MM.1S (cell line): ENCODE measurements at regions not wholly inside any gene's neighbourhood (a gene's known extent, or its start where the extent isn't known, plus 50 kb on each side); places are given as distances from the start of the nearest gene placed in this dataset.

ENCODE experiments used
- DNase-seq: peaks from one replicate; pipeline ENCODE4 v3.0.0-alpha.2; 2015
- H2AFZ ChIP-seq: fragments of 300-600 bp; sonication (generic); 2 replicates; pipeline ENCODE4 v1.6.0; 2016; ENCODE audit warnings: antibody characterized with exemption, low read length
- H3F3A ChIP-seq: fragments of 300-600 bp; sonication (generic); 2 replicates; pipeline ENCODE4 v1.6.1; 2016; ENCODE audit warnings: mild to moderate bottlenecking, antibody characterized with exemption, low read length, moderate library complexity, mixed read lengths; ENCODE audit not compliant: insufficient read depth
- H3K27ac ChIP-seq: fragments of 300-600 bp; sonication (generic); 2 replicates; pipeline ENCODE4 v1.5.1; 2016; ENCODE audit warnings: mild to moderate bottlenecking, low read length
- H3K27me3 ChIP-seq: fragments of 300-600 bp; sonication (generic); replicated peaks from 2 replicates; pipeline ENCODE4 v1.6.0; 2016; ENCODE audit warnings: low read length; ENCODE audit not compliant: insufficient read depth
- H3K36me3 ChIP-seq: fragments of 300-600 bp; sonication (generic); replicated peaks from 2 replicates; pipeline ENCODE4 v1.6.1; 2016; ENCODE audit warnings: mild to moderate bottlenecking, low read length, mixed read lengths; ENCODE audit not compliant: insufficient read depth
- H3K4me1 ChIP-seq: fragments of 300-600 bp; sonication (generic); 2 replicates; pipeline ENCODE4 v1.6.1; 2016; ENCODE audit warnings: low read length, mixed read lengths
- H3K4me2 ChIP-seq: fragments of 300-600 bp; sonication (generic); 2 replicates; pipeline ENCODE4 v1.6.0; 2016; ENCODE audit warnings: low read depth, low read length
- H3K4me3 ChIP-seq: fragments of 300-600 bp; sonication (generic); 2 replicates; pipeline ENCODE4 v1.5.1; 2016; ENCODE audit warnings: low read length, mixed read lengths
- H3K79me2 ChIP-seq: fragments of 300-600 bp; sonication (generic); 2 replicates; pipeline ENCODE4 v1.6.1; 2016; ENCODE audit warnings: mixed run types, low read length, mixed read lengths
- H3K9ac ChIP-seq: fragments of 300-600 bp; sonication (generic); 2 replicates; pipeline ENCODE4 v1.6.1; 2016; ENCODE audit warnings: low read length, mixed read lengths
- H3K9me2 ChIP-seq: fragments of 300-600 bp; sonication (generic); replicated peaks from 2 replicates; pipeline ENCODE4 v1.6.1; 2016; ENCODE audit warnings: mild to moderate bottlenecking, low read length, mixed read lengths; ENCODE audit not compliant: insufficient read depth
- H3K9me3 ChIP-seq: fragments of 300-600 bp; sonication (generic); replicated peaks from 2 replicates; pipeline ENCODE4 v1.6.1; 2016; ENCODE audit warnings: mild to moderate bottlenecking, low read length, mixed read lengths; ENCODE audit not compliant: insufficient read depth
- H4K20me1 ChIP-seq: fragments of 300-600 bp; sonication (generic); 2 replicates; pipeline ENCODE4 v1.6.1; 2016; ENCODE audit warnings: mild to moderate bottlenecking, low read length, moderate library complexity, mixed read lengths; ENCODE audit not compliant: insufficient read depth
- CTCF ChIP-seq: fragments of 300-600 bp; sonication (generic); IDR thresholded peaks from 2 replicates; pipeline ENCODE4 v1.5.1; 2016; ENCODE audit warnings: antibody characterized with exemption, low read length, mixed read lengths
- EZH2 ChIP-seq: fragments of 300-600 bp; sonication (generic); optimal IDR thresholded peaks from 2 replicates; pipeline ENCODE3; 2017; ENCODE audit warnings: low read depth, mild to moderate bottlenecking, antibody characterized with exemption, low read length, mixed read lengths
- EZH2phosphoT487 ChIP-seq: fragments of 300-600 bp; sonication (generic); IDR thresholded peaks from 2 replicates; pipeline ENCODE4 v1.6.1; 2018; ENCODE audit warnings: antibody characterized with exemption, low read length

DNA sequence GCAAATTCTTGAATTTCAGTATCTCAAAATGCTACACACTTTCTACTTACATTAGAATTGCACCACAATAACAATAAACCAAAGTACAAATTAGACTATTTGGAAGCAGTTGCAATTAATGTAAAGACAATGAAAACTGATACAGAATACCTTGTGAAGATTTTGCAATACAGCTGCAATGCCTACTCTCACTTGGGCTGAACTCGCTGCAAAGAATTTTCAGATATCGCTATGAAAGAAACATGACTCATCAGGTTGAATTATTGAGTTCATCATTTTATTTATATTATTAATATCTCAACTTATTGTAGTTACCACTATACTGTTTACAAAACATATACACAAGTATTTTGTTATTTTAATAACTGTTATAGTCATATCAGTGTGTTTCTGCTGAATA, 108.0 kb upstream of the TMTC2 start:
- H3K4me1 ChIP-seq = no peaks in the 10 kb centered on the region

GRCh38 chr12:82583756-82584155, 103.0 kb upstream of the TMTC2 start:
- no peak for TF ChIP-seq CTCF
- TF ChIP-seq EZH2 = no peak
- TF ChIP-seq EZH2phosphoT487 = no peak
- no peaks in the 10 kb centered on the region for H3K4me1 ChIP-seq
- no peaks in the 10 kb centered on the region for H3F3A ChIP-seq
- H3K27ac ChIP-seq = no peak overlapping the region
- H4K20me1 ChIP-seq = no peaks in the 10 kb centered on the region
- H3K9me3 ChIP-seq = no peaks in the 10 kb centered on the region
- H3K9ac ChIP-seq = no peak overlapping the region
- H3K79me2 ChIP-seq = no peaks in the 10 kb centered on the region
- no peaks in the 10 kb centered on the region for H3K36me3 ChIP-seq
- H3K4me2 ChIP-seq = no peak overlapping the region
- no peak overlapping the region for H2AFZ ChIP-seq
- no peaks in the 10 kb centered on the region for H3K27me3 ChIP-seq
- DNase-seq = no peak
- H3K9me2 ChIP-seq = no peaks in the 10 kb centered on the region
- no peak overlapping the region for H3K4me3 ChIP-seq

More for the DNA sequence above, 108.0 kb upstream of the TMTC2 start:
- Histone ChIP-seq H3K4me3 (no peak overlapping the region), H3K9me2 (no peaks in the 10 kb centered on the region), H2AFZ (no peak overlapping the region), H3K9me3 (no peaks in the 10 kb centered on the region), H3K27me3 (no peaks in the 10 kb centered on the region), H3K36me3 (no peaks in the 10 kb centered on the region), H3K4me2 (no peak overlapping the region), H3K79me2 (no peaks in the 10 kb centered on the region), H3K27ac (no peak overlapping the region), H3F3A (no peaks in the 10 kb centered on the region), H3K9ac (no peak overlapping the region), H4K20me1 (no peaks in the 10 kb centered on the region)
- TF ChIP-seq EZH2 (no peak), EZH2phosphoT487 (no peak), CTCF (no peak)
- DNase-seq = no peak

- Histone ChIP-seq H3K27me3 (no peaks in the 10 kb centered on the region), H3F3A (no peaks in the 10 kb centered on the region), H3K4me3 (no peak overlapping the region), H3K36me3 (no peaks in the 10 kb centered on the region), H3K9me3 (no peaks in the 10 kb centered on the region), H3K9me2 (no peaks in the 10 kb centered on the region), H3K4me1 (no peaks in the 10 kb centered on the region), H3K79me2 (no peaks in the 10 kb centered on the region), H3K9ac (no peak overlapping the region), H2AFZ (no peak overlapping the region), H3K4me2 (no peak overlapping the region), H3K27ac (no peak overlapping the region), H4K20me1 (no peaks in the 10 kb centered on the region)
- no peak for DNase-seq
- TF ChIP-seq CTCF = no peak
- TF ChIP-seq EZH2phosphoT487 = no peak
- TF ChIP-seq EZH2 = no peak
Observed at GRCh38 chr12:82593143-82593542, 93.6 kb upstream of the TMTC2 start.
